Tongue (tissue), 1 donor: ENCODE measurements at regions not wholly inside any gene's neighbourhood (a gene's known extent, or its start where the extent isn't known, plus 50 kb on each side); places are given as distances from the start of the nearest gene placed in this dataset.

Experiments
- DNase-seq: peaks from one replicate; pipeline ENCODE4 v3.0.0-alpha.2; 2015

DNA sequence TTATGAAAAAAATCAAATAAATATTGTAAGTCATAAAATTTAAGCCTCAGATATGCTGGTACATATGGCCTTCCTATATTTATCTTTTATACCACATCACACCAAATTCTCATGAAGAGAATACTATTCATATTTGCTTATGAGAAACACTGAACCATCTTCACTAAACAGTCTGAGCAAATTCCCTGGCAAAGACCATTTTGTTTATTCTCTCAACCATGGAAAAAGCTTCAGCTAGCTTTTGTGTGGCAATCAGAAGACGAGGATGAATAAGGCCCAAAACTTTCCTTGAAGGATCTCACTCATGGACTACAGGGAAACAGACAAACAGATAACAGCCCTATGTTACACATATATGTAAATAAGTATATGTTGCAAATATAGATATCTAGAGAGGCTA is 252.1 kb downstream of the TMX3 start:
- no peak for DNase-seq

DNA sequence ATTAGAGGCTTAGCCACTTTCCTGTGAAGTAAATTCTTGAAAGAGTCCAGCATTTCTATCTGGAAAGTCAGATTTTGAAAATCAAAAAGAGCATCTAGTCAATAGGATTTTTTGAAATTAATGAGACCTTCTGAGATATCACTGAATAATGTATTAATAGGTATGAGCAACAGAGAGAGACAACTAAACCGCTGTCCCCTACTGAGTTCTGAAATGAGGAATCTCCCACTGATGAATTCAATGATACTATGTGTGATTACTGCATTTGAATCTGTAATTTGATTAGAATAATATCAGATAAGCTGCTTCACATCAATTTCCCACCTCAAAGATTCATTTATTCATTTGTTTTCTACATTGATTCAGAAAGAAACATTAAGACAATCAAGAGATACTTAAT is 252.8 kb downstream of the TMX3 start:
- DNase-seq, result no peak

DNA sequence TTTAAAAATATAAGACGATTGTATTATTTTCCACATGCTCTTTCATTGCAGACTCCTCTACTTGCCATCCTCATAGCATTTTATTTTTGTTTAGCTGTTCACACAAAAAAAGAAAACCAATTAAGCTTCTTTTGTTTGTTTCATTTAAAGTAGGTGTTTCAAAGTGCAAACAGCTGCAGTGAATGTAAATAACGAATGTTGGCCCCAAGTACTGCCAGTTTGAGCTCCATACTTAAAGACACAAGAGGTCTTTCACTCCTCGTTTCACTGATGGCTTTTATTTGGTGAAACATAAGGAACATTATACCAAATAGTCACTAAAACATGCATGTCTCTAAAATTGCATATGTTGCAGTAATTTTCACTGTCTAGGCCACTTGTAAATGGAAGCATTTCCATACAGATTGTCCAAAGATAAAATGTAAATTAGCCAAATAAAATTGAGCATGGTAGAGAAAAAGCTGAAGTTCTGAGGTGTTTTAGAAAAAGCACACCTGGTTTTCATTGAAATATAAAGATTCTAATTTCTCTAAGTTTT is 253.4 kb downstream of the TMX3 start:
- no peak for DNase-seq

DNA sequence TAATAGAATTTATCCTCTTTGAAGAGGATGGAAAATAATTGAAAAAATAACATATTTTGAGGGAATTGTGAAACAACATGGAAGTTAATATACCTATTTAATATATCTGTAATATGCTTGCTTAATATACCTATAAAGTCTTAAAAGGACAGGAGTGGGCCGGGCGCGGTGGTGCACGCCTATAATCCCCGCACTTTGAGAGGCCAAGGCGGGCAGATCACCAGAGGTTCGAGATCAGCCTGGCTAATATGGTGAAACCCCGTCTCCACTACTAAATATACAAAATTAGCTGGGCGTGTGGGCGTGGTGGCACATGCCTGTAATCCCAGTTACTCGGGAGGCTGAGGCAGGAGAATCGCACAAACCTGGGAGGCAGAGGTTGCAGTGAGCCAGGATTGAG is 254.9 kb downstream of the TMX3 start:
- DNase-seq, result no peak

DNA sequence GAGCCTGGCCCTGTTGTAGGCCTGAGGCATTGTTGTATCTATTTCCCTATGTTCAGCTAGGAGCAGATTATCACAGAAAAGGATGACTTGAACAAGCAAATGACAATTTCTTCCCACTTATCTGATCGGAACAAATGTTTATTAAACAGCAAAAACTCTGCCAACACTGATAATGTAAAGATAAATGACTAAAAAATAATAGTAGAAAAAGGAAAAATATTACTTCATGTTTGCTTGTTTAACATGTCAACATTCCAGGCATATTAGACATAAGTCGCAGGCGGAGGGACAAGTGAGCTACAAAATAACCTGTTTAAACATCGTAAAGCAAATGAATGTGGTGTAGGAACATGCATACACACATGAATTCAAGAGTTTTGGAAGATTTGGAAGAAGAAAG is 257.9 kb downstream of the TMX3 start:
- no peak for DNase-seq

DNA sequence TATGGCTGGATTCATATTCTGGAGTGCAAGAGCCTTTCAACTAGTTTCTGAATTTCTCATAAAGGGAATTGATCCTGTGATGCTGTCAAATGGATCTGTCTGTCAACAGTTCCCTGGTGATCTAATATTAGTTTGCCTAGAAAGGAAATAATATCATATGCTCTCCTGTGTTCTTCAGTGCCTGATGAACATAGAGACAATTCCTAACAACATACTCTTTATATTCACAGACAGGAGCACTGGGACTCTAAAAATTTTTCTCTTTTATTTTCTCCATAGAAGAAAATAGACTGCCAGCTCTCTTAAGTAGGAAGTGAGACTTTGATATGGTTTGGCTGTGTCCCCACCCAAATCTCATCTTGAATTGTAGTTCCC is 259.7 kb downstream of the TMX3 start:
- DNase-seq, result no peak

DNA sequence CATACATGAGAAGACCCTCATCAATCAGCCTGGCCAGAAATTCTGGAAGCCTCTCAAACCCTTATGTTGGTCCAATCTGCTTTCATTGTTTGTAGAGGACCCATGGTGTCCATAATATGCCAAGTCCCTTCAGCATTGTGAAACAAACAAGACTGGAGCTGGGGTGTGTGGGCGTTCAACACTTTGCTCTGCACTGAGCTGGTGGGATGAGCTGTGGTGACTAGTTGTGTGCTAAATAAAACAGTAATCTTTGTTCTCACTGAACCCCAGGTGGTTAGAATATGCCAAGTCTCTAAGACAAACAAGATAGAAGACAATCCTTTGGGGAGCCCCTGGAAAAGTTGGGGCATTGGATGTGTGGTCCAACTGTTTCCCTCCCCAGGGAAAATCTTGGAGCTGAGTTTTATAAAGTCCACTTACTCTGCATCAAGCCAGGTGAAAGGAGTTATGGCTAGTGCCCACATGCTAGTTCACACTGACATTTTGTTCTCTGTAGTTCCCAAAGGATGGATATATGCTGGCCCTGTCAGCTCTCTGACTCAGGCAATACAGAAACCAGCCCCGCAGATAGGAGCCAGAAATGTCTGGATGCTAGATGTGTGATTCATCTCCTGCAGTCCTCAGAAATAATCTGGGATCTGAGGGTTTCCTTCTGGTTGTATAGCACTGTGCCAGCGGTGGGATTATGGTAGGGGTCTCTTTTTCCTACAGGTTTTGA is 260.2 kb downstream of the TMX3 start:
- DNase-seq, result no peak

DNA sequence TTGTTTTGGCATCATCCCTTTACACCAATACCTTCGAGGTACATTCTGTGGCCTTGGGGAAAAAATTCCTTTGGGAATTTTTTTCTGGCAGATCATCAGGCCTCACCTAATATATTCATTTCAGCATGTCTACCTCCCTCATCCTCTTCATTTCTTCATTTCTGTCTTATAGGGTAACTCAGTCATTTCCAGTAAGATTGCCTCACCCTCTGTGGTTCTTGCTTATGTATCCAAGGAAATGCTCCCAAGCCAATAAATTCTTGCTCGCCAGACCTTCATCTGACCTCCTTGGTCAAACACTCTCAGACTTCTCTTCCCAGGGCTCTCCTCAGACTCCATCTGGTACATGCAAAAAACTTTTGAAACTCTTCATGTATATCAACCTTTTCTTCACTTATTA is 265.6 kb downstream of the TMX3 start:
- no peak for DNase-seq

DNA sequence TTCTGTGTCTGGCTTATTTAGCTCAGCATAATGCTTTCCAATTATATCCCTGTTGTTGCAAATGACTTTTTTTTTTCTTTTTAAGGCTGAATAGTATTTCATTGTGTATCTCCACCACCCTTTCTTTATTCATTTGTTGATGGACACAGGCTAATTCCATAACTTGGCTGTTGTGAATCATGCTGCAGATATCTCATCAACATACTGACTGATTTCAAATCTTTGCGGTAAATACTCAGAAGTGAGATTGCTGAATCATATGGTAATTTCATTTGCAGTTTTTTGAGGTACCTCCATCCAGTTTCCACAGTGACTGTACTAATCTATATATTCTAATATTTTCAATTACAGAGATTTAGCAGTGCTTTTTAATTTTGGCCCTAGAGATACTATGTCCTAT is 266.2 kb downstream of the TMX3 start:
- no peak for DNase-seq

DNA sequence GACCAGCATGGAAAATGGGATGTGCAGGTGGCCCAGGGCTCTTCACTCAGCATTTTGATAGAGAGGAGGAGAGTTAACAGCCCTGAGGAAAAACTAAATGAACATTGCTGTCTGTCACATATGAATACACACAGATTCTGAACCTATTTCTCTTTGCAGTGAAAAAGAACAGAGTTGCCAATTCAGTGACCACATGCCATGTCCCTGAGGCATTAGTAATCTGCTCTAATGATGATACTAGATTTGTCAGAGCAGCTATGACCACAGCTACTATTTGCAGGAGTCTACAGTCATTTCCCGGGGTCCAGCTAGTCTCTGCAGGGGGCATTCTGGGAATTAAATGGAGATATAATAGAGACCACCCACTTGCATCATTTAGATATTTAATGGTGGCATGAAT is 267.6 kb downstream of the TMX3 start:
- DNase-seq, result no peak

DNA sequence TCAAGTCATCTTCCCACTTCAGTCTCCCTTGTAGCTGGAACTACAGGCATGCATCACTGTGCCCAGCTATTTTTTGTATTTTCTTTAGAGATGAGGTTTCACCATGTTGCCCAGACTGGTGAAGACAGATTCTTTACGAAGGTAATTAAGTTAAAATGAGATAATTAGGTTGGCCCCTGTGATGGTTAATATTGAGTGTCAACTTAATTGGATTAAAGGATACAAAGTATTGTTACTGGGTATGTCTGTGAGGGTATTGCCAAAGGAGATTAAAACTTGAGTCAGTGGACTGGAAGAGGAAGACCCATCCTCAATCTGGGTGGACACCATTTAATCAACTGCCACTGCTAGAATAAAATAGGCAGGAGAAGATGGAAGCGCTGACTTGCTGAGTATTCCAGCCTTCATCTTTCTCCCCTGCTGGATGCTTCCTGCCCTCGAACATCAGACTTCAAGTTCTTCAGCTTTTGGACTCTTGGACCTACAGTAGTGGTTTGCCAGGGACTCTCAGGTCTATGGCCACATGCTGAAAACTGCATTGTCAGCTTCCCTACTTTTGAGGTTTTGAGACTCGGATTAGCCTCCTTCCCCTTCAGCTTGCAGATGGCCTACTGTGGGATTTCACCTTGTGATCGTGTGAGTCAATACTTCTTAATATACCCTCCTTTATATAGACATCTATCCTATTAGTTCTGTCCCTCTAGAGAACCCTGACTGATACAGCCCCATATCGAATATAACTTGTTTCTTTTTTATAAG is 269.1 kb downstream of the TMX3 start:
- no peak for DNase-seq

DNA sequence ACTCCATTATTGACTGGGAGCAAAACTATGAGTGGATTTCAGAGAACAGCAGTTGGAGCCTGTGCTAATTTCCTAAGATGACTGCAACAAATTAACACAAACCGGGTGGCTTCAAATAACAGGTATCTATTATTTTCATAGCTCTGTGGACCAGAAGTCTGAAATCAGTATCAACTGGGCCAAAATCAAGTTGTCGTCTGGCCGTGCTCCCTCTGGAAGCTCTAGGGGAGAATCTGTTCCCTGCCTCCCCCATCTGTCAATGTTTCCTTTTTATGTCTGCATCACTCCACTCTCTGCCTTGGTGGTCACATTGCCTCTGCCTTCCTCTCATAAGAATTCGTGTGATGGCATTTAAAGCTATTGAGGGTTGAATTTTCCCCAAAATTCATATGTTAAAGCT is 269.8 kb downstream of the TMX3 start:
- DNase-seq, result no peak

DNA sequence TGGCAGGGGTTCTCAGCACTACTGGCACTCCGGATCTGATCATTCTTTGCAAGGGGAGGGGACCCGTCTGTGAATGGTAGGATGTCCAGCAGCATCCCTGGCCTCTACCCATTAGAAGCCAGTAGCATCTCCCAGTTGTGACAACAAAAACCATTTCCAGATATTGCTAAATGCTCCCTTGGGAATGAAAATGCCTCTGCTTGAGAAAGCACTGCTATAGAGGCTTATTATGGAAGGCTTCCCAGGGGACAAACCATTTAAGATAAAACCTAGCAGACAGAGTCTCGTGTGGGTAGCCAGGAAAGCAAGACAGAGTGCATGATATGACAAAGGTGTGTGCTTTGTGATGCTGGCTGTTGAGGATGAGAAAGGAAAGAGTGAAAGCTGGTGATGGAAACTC is 273.7 kb downstream of the TMX3 start:
- DNase-seq, result no peak

DNA sequence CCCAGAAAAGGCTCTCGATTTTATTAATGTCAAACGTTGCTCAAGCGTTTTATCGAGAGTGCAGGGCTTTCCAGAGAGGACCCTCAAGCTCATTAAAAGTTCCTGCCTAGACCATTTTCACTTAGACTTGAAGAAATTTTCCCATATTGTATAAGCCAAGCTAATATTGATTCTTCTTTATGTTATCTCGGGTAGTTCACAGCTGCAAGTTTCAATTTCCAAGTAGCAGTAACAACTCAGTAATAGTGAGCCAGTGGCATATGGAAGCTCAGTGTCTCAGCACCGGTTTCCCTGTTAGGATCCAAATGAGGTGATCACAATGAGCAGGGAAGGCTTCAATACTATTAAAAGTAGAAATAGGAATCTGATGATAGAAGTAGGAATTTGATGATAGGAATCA is 274.5 kb downstream of the TMX3 start:
- DNase-seq, result no peak

DNA sequence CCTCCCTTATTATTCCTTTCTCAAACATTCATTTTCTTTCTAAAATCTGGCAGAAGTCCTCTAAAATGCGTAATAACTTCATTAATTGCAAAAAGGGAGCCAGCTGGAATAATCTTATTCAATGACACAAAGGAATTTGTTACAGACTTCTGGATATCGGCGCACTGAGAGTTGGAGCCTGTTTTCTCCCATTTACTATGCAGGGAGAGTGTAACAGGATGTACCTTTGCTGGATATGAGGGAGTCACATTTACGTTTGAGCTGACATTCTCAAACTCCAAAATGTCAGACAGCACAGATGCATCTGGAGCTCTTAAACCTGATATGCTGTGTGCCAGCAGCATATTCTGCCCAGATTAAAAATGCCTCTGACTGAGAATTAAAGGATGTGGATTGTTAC is 275.3 kb downstream of the TMX3 start:
- DNase-seq, result peak; percentile 13

DNA sequence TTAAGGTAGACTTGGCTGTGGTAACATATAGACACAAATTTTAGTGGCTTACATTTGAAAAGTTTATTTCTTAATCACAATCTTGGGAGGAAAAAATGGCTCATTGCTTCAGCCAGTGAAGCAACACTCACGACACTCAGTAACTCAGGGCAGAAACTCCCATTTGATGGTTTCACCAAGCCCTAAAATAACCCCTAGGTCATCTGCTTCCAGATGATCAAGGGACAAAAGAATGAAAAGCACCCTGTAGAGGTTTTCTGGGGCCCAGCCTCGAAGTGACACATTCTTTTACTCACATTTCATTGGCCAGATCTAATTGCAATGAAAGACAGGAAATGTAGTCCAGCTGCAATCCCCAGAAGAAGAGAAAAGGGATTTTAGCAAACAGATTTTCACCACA is 275.9 kb downstream of the TMX3 start:
- peak; percentile 6 for DNase-seq

DNA sequence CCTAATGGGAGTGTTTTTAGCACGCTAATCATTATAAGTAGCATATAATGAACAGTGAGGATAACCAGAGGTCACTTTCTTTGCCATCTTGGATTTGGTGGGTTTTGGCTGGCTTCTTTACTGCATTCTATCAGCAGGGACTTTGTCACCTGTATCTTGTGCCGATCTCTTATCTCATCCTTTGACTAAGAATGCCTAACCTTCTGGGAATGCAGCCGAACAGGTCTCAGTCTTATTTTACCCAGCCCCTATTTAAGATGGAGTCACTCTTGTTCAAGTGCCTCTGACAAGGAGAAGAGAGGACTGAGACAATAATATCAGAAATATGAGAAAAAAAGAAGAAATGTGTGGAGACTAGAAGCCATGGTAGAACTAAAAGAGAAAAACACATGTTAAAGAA is 276.4 kb downstream of the TMX3 start:
- DNase-seq, result no peak

DNA sequence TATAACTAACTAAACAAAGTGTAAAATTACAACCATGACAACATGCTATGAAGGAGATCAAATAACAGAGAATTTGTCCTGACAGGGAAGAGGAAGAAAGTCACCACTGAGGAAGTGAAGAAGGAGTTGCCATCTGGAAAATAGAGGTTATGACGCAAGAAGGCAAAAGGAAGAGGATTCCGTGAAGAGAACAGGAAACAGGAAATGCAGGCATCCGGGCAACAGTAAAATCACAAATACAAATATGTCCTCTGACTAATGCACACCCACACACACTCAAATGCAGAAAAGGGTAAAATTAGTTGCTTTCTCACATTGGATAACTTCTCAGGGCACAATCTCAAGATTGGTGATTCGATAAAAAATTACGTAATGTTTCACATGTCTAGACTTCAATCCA is 278.4 kb downstream of the TMX3 start:
- no peak for DNase-seq

DNA sequence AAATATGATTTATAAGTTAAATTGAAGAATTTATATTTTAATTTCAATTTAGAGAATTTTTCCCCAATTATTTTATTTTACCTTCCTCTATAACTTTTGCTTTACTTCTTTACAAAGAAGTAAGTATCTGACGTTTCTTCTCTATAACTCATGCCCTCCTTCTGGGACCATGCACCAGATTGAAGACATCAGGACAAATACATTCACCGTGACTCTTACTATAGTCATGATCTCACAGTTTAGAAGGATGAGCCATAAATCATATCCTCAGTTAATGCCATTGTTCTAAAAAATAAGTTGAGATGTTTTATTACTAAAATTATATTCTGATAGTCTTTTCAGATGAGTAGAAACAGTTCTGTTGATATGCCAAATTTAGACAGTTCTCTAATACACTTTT is 279.3 kb downstream of the TMX3 start:
- no peak for DNase-seq

DNA sequence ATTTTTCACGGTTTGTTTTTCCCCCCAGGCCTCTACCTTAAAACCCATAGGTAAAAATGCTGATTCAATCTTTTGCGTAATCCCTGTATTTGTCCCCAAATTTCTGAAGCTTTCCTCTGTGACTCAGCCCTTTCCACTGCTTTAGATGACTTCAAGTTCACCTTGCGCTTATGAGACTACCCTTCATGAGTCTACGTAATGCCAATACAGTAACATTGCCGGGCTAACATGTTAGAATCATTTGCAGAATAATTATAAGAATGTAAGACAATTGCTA is 283.0 kb downstream of the TMX3 start:
- no peak for DNase-seq

DNA sequence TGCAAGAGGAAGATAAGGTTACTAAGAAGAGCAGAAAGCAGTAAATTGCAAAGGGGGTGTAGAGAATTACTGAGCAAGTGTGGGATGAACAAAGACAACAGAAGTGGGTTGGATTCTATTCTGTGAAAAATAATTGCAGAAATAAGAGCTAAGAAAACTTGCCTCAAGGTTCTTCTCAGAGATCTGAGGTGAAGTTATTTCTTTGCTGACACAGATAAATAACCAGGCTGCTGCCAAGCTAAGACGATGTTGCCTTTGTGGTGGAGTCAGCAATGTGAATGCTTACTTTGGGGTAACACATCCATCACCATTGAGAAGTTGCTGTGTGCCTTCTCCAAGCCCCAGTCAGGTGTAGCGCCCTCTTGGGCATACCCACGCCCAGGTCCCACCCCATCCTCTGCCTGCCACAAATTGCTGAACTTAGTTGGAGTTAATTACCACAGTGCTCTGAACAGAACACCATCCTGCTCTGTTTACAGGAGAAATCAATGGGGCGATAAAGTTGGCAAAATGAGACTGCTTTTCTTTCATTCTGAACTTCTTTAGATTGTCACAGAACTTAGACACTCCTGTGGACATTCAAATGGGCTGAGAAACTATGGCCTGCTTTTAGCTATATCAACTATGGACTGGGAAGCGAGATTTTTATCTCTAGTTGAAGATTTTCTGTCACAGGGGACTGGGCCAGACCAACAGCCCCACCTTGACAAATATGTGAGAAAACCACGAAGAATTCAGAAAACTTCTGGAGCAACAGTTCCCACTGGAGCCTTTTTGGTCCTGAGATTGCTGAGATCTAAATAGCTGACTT is 283.6 kb downstream of the TMX3 start:
- no peak for DNase-seq

DNA sequence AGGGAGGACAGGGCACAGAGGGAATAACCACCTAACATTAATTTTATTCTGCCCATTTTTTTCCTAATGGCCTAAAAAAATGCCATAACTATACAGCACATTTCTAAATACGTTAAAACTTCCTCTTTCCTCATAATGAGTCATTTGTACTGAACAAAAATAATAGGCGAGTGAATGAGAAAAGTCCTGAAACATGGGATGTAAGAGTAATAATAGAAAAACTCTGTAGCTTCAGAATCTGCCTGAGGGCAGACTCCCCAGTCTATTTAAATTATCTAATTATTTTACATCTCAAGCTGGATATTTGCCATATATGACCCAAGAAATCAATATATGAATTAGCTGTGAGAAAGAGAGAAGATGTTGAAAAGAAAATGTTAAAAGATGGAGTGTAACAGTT is 285.1 kb downstream of the TMX3 start:
- DNase-seq, result no peak

DNA sequence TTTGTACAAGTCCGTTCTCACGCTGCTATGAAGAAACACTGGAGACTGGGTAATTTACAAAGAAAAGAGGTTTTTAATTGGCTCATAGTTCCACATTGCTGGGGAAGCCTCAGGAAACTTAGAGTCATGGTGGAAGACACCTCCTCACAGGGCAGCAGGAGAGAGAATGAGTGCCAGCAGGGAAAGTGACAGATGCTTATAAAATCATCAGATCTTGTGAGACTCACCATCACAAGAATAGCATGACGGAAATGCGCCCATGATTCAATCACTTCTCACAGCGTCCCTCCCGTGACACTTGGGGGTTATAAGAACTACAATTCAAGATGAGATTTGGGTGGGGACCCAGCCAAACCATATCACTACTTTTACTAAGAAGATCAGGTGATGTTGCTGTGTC is 285.8 kb downstream of the TMX3 start:
- no peak for DNase-seq

DNA sequence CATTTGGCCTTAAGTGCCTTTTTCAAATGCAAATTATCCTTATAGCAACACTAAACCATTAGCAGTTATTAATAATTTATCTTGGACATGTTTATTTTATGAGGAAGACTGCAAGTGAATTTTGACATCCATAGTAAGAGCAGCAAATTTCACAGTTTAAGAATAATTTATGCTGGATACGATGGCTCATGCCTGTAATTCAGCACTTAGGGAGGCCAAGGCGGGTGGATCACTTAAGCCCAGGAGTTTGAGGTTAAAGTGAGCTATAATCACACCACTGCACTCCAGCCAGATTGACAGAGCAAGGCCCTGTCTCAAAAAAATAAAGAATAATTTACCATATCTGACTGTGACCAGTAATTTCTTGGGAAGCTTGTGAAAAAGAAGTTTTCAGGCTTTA is 286.2 kb downstream of the TMX3 start:
- no peak for DNase-seq
